ENCODE measurements at regions not wholly inside any gene's neighbourhood (a gene's known extent, or its start where the extent isn't known, plus 50 kb on each side); places are given as distances from the start of the nearest gene placed in this dataset.

DNA sequence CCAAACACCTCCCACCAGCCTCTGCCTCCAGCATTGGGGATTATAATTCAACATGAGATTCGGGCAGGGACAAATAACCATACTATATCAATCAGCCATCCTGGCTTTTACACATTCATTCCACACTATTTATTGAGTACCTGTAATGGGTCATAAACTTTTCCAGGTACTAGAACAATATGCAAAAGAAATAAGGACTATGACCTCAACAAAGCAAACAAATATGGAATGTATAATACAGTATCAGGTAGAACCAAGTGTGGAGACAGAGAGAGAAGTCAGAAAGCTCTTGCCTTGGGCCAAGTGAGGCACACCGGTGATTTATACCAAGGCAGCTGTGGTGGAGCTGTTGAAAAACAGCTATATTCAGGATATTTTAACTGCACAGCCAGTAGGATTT, 116.3 kb downstream of the TSPAN8 start:
- Histone ChIP-seq H3K27me3 (ENCODE audit: control insufficient read depth in 4 of 4, insufficient read depth in 4 of 4, low read length in 3 of 4) (no peaks in the 10 kb centered on the region), H3K9me3 (ENCODE audit: control insufficient read depth in 4 of 4, low read length in 3 of 4) (no peaks in the 10 kb centered on the region), H3K4me3 (ENCODE audit: low read depth in 1 of 3, low read length in 3 of 3) (no peak overlapping the region), H3K4me1 (ENCODE audit: control insufficient read depth in 4 of 4, insufficient read depth in 4 of 4, low read length in 3 of 4) (no peaks in the 10 kb centered on the region), H3K27ac (ENCODE audit: low read depth in 1 of 2, low read length in 2 of 2) (no peak overlapping the region), H3K36me3 (ENCODE audit: control insufficient read depth in 4 of 4, insufficient read depth in 3 of 4, low read depth in 1 of 4, low read length in 3 of 4) (no peaks in the 10 kb centered on the region), H3K9ac (ENCODE audit: low read depth in 1 of 2, low read length in 2 of 2) (no peak overlapping the region)
- no peak for DNase-seq (ENCODE audit: low spot score)
- TF ChIP-seq FOXA2 (IDR thresholded peaks at IDR 0.05) (no peak), HNF4A (conservative IDR thresholded peaks at IDR 0.05) (no peak), SP1 (IDR thresholded peaks at IDR 0.05) (no peak), GABPA (IDR thresholded peaks at IDR 0.05 in 1 of 2, conservative IDR thresholded peaks at IDR 0.05 in 1 of 2) (no peak), RAD21 (IDR thresholded peaks at IDR 0.05) (no peak), EGR1 (IDR thresholded peaks at IDR 0.05; ENCODE audit: low read depth in 2 of 2) (no peak), RXRA (IDR thresholded peaks at IDR 0.05) (no peak), YY1 (IDR thresholded peaks at IDR 0.05) (no peak), TAF1 (conservative IDR thresholded peaks at IDR 0.05) (no peak), NR2F2 (IDR thresholded peaks at IDR 0.05) (no peak), HNF4G (IDR thresholded peaks at IDR 0.05) (no peak), JUND (IDR thresholded peaks at IDR 0.05) (no peak)
- TF ChIP-seq, protein P1, sequence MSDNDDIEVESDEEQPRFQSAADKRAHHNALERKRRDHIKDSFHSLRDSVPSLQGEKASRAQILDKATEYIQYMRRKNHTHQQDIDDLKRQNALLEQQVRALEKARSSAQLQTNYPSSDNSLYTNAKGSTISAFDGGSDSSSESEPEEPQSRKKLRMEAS (IDR thresholded peaks at IDR 0.05): no peak
- TF ChIP-seq, protein P2, sequence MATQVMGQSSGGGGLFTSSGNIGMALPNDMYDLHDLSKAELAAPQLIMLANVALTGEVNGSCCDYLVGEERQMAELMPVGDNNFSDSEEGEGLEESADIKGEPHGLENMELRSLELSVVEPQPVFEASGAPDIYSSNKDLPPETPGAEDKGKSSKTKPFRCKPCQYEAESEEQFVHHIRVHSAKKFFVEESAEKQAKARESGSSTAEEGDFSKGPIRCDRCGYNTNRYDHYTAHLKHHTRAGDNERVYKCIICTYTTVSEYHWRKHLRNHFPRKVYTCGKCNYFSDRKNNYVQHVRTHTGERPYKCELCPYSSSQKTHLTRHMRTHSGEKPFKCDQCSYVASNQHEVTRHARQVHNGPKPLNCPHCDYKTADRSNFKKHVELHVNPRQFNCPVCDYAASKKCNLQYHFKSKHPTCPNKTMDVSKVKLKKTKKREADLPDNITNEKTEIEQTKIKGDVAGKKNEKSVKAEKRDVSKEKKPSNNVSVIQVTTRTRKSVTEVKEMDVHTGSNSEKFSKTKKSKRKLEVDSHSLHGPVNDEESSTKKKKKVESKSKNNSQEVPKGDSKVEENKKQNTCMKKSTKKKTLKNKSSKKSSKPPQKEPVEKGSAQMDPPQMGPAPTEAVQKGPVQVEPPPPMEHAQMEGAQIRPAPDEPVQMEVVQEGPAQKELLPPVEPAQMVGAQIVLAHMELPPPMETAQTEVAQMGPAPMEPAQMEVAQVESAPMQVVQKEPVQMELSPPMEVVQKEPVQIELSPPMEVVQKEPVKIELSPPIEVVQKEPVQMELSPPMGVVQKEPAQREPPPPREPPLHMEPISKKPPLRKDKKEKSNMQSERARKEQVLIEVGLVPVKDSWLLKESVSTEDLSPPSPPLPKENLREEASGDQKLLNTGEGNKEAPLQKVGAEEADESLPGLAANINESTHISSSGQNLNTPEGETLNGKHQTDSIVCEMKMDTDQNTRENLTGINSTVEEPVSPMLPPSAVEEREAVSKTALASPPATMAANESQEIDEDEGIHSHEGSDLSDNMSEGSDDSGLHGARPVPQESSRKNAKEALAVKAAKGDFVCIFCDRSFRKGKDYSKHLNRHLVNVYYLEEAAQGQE (IDR thresholded peaks at IDR 0.05): no peak
- TF ChIP-seq, protein P3, sequence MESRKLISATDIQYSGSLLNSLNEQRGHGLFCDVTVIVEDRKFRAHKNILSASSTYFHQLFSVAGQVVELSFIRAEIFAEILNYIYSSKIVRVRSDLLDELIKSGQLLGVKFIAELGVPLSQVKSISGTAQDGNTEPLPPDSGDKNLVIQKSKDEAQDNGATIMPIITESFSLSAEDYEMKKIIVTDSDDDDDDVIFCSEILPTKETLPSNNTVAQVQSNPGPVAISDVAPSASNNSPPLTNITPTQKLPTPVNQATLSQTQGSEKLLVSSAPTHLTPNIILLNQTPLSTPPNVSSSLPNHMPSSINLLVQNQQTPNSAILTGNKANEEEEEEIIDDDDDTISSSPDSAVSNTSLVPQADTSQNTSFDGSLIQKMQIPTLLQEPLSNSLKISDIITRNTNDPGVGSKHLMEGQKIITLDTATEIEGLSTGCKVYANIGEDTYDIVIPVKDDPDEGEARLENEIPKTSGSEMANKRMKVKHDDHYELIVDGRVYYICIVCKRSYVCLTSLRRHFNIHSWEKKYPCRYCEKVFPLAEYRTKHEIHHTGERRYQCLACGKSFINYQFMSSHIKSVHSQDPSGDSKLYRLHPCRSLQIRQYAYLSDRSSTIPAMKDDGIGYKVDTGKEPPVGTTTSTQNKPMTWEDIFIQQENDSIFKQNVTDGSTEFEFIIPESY (IDR thresholded peaks at IDR 0.05): no peak
- TF ChIP-seq, protein P4, sequence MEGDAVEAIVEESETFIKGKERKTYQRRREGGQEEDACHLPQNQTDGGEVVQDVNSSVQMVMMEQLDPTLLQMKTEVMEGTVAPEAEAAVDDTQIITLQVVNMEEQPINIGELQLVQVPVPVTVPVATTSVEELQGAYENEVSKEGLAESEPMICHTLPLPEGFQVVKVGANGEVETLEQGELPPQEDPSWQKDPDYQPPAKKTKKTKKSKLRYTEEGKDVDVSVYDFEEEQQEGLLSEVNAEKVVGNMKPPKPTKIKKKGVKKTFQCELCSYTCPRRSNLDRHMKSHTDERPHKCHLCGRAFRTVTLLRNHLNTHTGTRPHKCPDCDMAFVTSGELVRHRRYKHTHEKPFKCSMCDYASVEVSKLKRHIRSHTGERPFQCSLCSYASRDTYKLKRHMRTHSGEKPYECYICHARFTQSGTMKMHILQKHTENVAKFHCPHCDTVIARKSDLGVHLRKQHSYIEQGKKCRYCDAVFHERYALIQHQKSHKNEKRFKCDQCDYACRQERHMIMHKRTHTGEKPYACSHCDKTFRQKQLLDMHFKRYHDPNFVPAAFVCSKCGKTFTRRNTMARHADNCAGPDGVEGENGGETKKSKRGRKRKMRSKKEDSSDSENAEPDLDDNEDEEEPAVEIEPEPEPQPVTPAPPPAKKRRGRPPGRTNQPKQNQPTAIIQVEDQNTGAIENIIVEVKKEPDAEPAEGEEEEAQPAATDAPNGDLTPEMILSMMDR (IDR thresholded peaks at IDR 0.05; ENCODE audit: low read depth, low read length, missing input control): no peak
- TF ChIP-seq, protein P5, sequence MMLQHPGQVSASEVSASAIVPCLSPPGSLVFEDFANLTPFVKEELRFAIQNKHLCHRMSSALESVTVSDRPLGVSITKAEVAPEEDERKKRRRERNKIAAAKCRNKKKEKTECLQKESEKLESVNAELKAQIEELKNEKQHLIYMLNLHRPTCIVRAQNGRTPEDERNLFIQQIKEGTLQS (IDR thresholded peaks at IDR 0.05): no peak
- 70% methylated on average over 2 of the region's 2 CpGs for whole genome bisulfite sequencing

DNA sequence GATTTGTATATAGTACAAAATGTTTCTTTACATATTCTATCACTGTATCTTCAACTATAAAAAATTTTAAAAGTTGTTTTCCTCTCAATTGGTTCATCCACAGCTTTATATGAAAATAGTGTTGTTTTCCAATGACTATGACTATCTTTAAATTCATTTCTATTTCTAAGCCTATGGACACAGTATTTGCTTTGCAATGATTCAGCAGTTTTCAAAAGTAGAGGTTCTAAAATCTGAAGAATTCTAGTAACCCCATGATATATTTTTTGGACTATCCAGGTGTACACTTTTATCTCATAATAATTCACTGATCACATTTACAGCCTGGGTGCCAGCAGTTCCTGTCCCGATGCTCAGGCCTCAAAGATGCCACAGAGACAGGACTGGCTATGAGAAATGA, 118.4 kb upstream of the PTPRR start:
- Histone ChIP-seq H3K9ac (ENCODE audit: low read depth in 1 of 2, low read length in 2 of 2) (no peak overlapping the region), H3K27me3 (ENCODE audit: control insufficient read depth in 4 of 4, insufficient read depth in 4 of 4, low read length in 3 of 4) (no peaks in the 10 kb centered on the region), H3K9me3 (ENCODE audit: control insufficient read depth in 4 of 4, low read length in 3 of 4) (no peaks in the 10 kb centered on the region), H3K4me1 (ENCODE audit: control insufficient read depth in 4 of 4, insufficient read depth in 4 of 4, low read length in 3 of 4) (no peaks in the 10 kb centered on the region), H3K4me3 (ENCODE audit: low read depth in 1 of 3, low read length in 3 of 3) (no peak overlapping the region), H3K27ac (ENCODE audit: low read depth in 1 of 2, low read length in 2 of 2) (no peak overlapping the region), H3K36me3 (ENCODE audit: control insufficient read depth in 4 of 4, insufficient read depth in 3 of 4, low read depth in 1 of 4, low read length in 3 of 4) (no peaks in the 10 kb centered on the region)
- DNase-seq (ENCODE audit: low spot score): no peak
- TF ChIP-seq HNF4G (IDR thresholded peaks at IDR 0.05) (no peak), SP1 (IDR thresholded peaks at IDR 0.05) (no peak), HNF4A (conservative IDR thresholded peaks at IDR 0.05) (no peak), EGR1 (IDR thresholded peaks at IDR 0.05; ENCODE audit: low read depth in 2 of 2) (no peak), NR2F2 (IDR thresholded peaks at IDR 0.05) (no peak), RXRA (IDR thresholded peaks at IDR 0.05) (no peak), GABPA (IDR thresholded peaks at IDR 0.05 in 1 of 2, conservative IDR thresholded peaks at IDR 0.05 in 1 of 2) (no peak), TAF1 (conservative IDR thresholded peaks at IDR 0.05) (no peak), YY1 (IDR thresholded peaks at IDR 0.05) (no peak), FOXA2 (IDR thresholded peaks at IDR 0.05) (no peak), JUND (IDR thresholded peaks at IDR 0.05) (no peak)
- TF ChIP-seq, protein P4 (IDR thresholded peaks at IDR 0.05; ENCODE audit: low read depth, low read length, missing input control): no peak
- TF ChIP-seq, protein P1 (IDR thresholded peaks at IDR 0.05): no peak
- 89% methylated on average over 1 of the region's 1 CpG for WGBS
